GM18868 (cell line): ENCODE measurements at regions not wholly inside any gene's neighbourhood (a gene's known extent, or its start where the extent isn't known, plus 50 kb on each side); places are given as distances from the start of the nearest gene placed in this dataset.

ENCODE experiments used
- ATAC-seq: cut with Tn5 transposase; IDR thresholded peaks from one replicate; pipeline ENCODE4 v1.9.1; 2021; ENCODE audit warnings: mild to moderate bottlenecking, moderate library complexity; ENCODE audit not compliant: unreplicated experiment

GRCh38 chr13:58043971-58044370 lies 412.4 kb downstream of the PCDH17 start:
- ATAC-seq = no peak

- ATAC-seq = no peak
Observed at GRCh38 chr13:58048670-58049069, 417.1 kb downstream of the PCDH17 start.

GRCh38 chr13:58051396-58051795 lies 419.9 kb downstream of the PCDH17 start:
- ATAC-seq = no peak

- ATAC-seq = no peak
Observed at GRCh38 chr13:58051807-58052375, 420.3 kb downstream of the PCDH17 start.

- no peak for ATAC-seq
Observed at GRCh38 chr13:58056426-58056825, 424.9 kb downstream of the PCDH17 start.

GRCh38 chr13:58059624-58060023 lies 428.1 kb downstream of the PCDH17 start:
- no peak for ATAC-seq

GRCh38 chr13:58080806-58081205 lies 449.3 kb downstream of the PCDH17 start:
- no peak for ATAC-seq

GRCh38 chr13:58081301-58081820 lies 449.8 kb downstream of the PCDH17 start:
- no peak for ATAC-seq

- no peak for ATAC-seq
Observed at GRCh38 chr13:58083064-58083463, 451.5 kb downstream of the PCDH17 start.

GRCh38 chr13:58085274-58085673 lies 453.7 kb downstream of the PCDH17 start:
- no peak for ATAC-seq

- ATAC-seq = peak; percentile 46
Observed at GRCh38 chr13:58085819-58086218, 454.3 kb downstream of the PCDH17 start.

GRCh38 chr13:58087566-58087965 lies 456.0 kb downstream of the PCDH17 start:
- no peak for ATAC-seq

GRCh38 chr13:58093394-58093793 lies 461.9 kb downstream of the PCDH17 start:
- no peak for ATAC-seq

GRCh38 chr13:58097831-58098230 lies 466.3 kb downstream of the PCDH17 start:
- no peak for ATAC-seq

- ATAC-seq = no peak
Observed at GRCh38 chr13:58119351-58119750, 487.8 kb downstream of the PCDH17 start.

GRCh38 chr13:58119804-58120203 lies 488.3 kb downstream of the PCDH17 start:
- ATAC-seq = no peak

GRCh38 chr13:58126496-58126895 lies 495.0 kb downstream of the PCDH17 start:
- ATAC-seq = no peak

- no peak for ATAC-seq
Observed at GRCh38 chr13:58134012-58134411, 502.5 kb downstream of the PCDH17 start.

- ATAC-seq = no peak
Observed at GRCh38 chr13:58134525-58134924, 503.0 kb downstream of the PCDH17 start.

- no peak for ATAC-seq
Observed at GRCh38 chr13:58142952-58143351, 511.4 kb downstream of the PCDH17 start.

GRCh38 chr13:58144616-58145015 lies 513.1 kb downstream of the PCDH17 start:
- ATAC-seq = no peak

GRCh38 chr13:58151452-58151851 lies 519.9 kb downstream of the PCDH17 start:
- ATAC-seq = no peak

GRCh38 chr13:58160980-58161379 lies 529.4 kb downstream of the PCDH17 start:
- no peak for ATAC-seq
